ENCODE measurements at regions not wholly inside any gene's neighbourhood (a gene's known extent, or its start where the extent isn't known, plus 50 kb on each side); places are given as distances from the start of the nearest gene placed in this dataset.

DNA sequence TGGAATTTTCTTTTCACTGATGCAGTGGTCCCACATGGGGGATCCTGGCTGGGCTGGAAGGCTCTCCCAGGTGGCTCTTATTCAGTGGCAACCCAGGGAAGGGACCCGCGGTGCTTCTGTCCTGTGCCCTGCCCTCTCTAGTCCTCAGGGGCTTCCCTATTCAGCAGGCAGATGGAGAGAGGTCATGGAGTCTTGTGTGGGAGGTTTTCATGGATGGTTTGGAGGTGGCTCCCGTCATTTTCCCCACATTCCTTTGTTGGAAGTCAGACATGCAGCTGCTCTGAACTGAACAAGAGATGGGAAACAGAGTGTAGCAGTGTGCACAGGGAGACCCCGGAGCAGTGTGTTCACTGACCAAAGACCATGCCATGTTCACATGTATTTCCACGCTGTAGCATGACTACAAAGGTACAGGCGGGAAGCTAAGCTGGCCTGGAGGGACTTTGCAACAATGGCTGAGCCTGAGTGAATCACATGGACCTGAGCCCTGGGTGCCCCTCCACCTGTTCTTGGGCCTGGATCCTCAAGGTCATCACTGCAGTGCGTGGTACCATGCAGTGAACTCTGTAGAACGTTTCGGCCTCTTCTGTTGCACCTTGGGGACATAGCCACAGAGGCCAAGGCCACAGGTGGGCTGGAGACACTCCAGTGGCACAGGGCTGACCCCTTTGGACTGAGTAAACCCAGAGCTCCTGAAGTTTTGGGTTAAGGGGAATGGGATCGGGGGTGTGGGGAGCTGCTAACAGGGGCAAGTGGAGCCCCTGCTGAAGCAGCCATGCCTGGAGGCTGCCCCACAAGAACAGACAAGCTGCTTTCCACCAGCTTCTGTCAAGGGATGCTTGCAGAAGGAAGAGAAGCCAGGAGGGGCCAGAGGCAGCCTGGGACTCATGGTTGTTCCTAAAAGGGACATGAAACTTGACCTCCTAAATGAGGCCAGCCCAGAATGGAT, 123.0 kb downstream of the ASB7 start:
- TF ChIP-seq CTCF (conservative IDR thresholded peaks at IDR 0.05; ENCODE audit: low read depth in 2 of 2) (no peak), EZH2 (IDR thresholded peaks at IDR 0.05; ENCODE audit: low read depth, unreplicated experiment) (no peak), JUNB (IDR thresholded peaks at IDR 0.05; ENCODE audit: unreplicated experiment) (no peak), EZH2phosphoT487 (IDR thresholded peaks at IDR 0.05; ENCODE audit: unreplicated experiment) (no peak), POLR2AphosphoS5 (IDR thresholded peaks at IDR 0.05; ENCODE audit: low read depth) (no peak), CREB1 (CRISPR knock-in tag; IDR thresholded peaks at IDR 0.05; ENCODE audit: low read depth) (no peak), ETS1 (IDR thresholded peaks at IDR 0.05) (no peak), STAT1 (IDR thresholded peaks at IDR 0.05; ENCODE audit: unreplicated experiment) (no peak), REST (IDR thresholded peaks at IDR 0.05; ENCODE audit: unreplicated experiment) (no peak), ZNF114 (CRISPR knock-in tag; IDR thresholded peaks at IDR 0.05) (no peak), ZNF331 (CRISPR knock-in tag; IDR thresholded peaks at IDR 0.05; ENCODE audit: low read depth) (no peak)

All from GM23338 (cell line).